HepG2 (cell line): ENCODE measurements at regions not wholly inside any gene's neighbourhood (a gene's known extent, or its start where the extent isn't known, plus 50 kb on each side); places are given as distances from the start of the nearest gene placed in this dataset.

Experiments
- ELF4 ChIP-seq: sonication (generic); formaldehyde crosslinking; IDR thresholded peaks from 2 replicates; pipeline ENCODE4 v1.5.0; 2020; ENCODE audit warnings: missing genetic modification reagents, mild to moderate bottlenecking, moderate library complexity, borderline replicate concordance
- FOXA1 ChIP-seq, 2 experiments: fragments of 450-650 bp in 1 of 2; sonication (generic) in 1 of 2; formaldehyde crosslinking in 1 of 2; IDR thresholded peaks; 2 replicates each; pipeline versions ENCODE4 v1.4.0 to v1.6.1; 2016 to 2020; ENCODE audit warnings: missing genetic modification reagents in 1 of 2
- HOXA7 ChIP-seq: sonication (generic); formaldehyde crosslinking; IDR thresholded peaks from 2 replicates; pipeline ENCODE4 v1.8.1; 2022; ENCODE audit warnings: mild to moderate bottlenecking, missing genetic modification reagents, moderate library complexity
- KDM3A ChIP-seq: IDR thresholded peaks from 2 replicates; pipeline ENCODE4 v1.6.1; 2018; ENCODE audit warnings: low read depth, missing compliant biosample characterization
- SIN3A ChIP-seq: IDR thresholded peaks from 2 replicates; pipeline ENCODE4 v1.6.1; 2011; ENCODE audit warnings: low read depth, mild to moderate bottlenecking, control low read depth, low read length, borderline replicate concordance
- SMAD3 ChIP-seq: sonication (generic); formaldehyde crosslinking; IDR thresholded peaks from 2 replicates; pipeline ENCODE4 v1.4.0; 2020; ENCODE audit warnings: missing genetic modification reagents
- SNRNP70 ChIP-seq: fragments of 200-400 bp; formaldehyde crosslinking; IDR thresholded peaks from 2 replicates; pipeline ENCODE4 v1.6.1; 2017; ENCODE audit warnings: mild to moderate bottlenecking, low read depth, low read length, moderate library complexity
- SP1 ChIP-seq, 2 experiments: fragments of 450-650 bp in 1 of 2; sonication (generic) in 1 of 2; formaldehyde crosslinking in 1 of 2; IDR thresholded peaks; 2 replicates each; pipeline versions ENCODE4 v1.4.0 to v1.6.1; 2016 to 2020; ENCODE audit warnings: missing genetic modification reagents in 1 of 2
- TF ChIP-seq, protein P1 (sequence below): sonication (generic); formaldehyde crosslinking; IDR thresholded peaks from 2 replicates; pipeline ENCODE4 v1.4.0; 2020; ENCODE audit warnings: missing genetic modification reagents
- TF ChIP-seq, protein P2 (sequence below): sonication (generic); formaldehyde crosslinking; IDR thresholded peaks from 2 replicates; pipeline ENCODE4 v1.4.0; 2020; ENCODE audit warnings: missing genetic modification reagents, mild to moderate bottlenecking, borderline replicate concordance

DNA sequence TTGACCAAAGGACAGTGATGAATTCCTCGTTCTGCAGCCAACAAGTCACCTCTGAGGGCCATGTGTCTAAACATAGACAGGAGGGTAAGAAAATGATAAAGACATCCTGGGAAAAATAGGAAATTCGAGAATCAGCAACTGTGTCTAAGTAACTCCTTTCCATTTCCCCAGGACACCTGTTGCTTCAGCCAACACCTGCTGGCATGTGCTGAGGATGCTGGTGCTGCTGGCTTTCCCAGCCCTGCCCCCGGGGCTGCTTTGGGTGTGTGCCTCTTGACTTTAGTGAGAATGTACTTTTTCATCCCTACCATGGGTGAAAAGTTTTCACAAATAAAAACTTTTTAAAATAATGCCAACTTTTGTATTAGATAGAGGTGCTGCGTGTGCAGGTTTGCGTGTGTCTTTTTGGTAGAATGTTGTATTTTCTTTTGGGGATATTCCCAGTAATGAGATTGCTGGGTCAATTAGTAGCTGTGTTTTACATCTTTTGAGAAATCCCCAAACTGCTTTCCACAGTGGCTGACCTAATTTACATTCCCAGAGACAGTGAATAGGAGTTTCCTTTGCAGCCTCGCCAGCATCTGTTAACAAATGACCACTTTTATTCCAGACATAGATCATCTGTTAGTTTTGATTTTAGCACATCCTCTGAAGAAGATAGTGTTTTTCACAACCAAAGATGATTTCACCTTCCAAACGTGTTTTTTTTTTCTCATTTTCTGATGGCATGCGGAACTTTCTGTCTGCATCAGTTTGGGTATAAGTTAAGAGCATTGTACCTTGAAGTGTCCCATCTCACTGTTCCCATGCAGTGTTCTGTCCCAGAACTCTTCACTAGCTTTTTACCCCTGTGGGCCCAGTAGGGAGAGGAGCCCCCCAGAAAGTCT lies 104.2 kb upstream of the ACBD5 start:
- TF ChIP-seq ELF4 (CRISPR knock-in tag): no peak
- no peak for TF ChIP-seq SP1 (IDR thresholded peaks at IDR 0.05)
- no peak for TF ChIP-seq SP1 (CRISPR knock-in tag; IDR thresholded peaks at IDR 0.05)
- no peak for TF ChIP-seq HOXA7 (CRISPR knock-in tag)
- TF ChIP-seq FOXA1 (IDR thresholded peaks at IDR 0.05): no peak
- TF ChIP-seq FOXA1 (CRISPR knock-in tag; IDR thresholded peaks at IDR 0.05): no peak
- TF ChIP-seq SNRNP70: no peak
- no peak for TF ChIP-seq SIN3A
- TF ChIP-seq, protein P1, sequence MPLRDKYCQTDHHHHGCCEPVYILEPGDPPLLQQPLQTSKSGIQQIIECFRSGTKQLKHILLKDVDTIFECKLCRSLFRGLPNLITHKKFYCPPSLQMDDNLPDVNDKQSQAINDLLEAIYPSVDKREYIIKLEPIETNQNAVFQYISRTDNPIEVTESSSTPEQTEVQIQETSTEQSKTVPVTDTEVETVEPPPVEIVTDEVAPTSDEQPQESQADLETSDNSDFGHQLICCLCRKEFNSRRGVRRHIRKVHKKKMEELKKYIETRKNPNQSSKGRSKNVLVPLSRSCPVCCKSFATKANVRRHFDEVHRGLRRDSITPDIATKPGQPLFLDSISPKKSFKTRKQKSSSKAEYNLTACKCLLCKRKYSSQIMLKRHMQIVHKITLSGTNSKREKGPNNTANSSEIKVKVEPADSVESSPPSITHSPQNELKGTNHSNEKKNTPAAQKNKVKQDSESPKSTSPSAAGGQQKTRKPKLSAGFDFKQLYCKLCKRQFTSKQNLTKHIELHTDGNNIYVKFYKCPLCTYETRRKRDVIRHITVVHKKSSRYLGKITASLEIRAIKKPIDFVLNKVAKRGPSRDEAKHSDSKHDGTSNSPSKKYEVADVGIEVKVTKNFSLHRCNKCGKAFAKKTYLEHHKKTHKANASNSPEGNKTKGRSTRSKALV (CRISPR knock-in tag): no peak
- no peak for TF ChIP-seq KDM3A (CRISPR knock-in tag)
- no peak for TF ChIP-seq SMAD3 (CRISPR knock-in tag)
- TF ChIP-seq, protein P2, sequence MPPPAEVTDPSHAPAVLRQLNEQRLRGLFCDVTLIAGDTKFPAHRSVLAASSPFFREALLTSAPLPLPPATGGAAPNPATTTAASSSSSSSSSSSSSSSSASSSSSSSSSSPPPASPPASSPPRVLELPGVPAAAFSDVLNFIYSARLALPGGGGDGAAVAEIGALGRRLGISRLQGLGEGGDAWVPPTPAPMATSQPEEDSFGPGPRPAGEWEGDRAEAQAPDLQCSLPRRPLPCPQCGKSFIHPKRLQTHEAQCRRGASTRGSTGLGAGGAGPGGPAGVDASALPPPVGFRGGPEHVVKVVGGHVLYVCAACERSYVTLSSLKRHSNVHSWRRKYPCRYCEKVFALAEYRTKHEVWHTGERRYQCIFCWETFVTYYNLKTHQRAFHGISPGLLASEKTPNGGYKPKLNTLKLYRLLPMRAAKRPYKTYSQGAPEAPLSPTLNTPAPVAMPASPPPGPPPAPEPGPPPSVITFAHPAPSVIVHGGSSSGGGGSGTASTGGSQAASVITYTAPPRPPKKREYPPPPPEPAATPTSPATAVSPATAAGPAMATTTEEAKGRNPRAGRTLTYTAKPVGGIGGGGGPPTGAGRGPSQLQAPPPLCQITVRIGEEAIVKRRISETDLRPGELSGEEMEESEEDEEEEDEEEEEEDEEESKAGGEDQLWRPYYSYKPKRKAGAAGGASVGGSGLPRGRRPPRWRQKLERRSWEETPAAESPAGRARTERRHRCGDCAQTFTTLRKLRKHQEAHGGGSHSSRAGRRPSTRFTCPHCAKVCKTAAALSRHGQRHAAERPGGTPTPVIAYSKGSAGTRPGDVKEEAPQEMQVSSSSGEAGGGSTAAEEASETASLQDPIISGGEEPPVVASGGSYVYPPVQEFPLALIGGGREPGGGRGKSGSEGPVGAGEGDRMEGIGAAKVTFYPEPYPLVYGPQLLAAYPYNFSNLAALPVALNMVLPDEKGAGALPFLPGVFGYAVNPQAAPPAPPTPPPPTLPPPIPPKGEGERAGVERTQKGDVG (CRISPR knock-in tag): no peak
